C4-2B (cell line): ENCODE measurements at regions not wholly inside any gene's neighbourhood (a gene's known extent, or its start where the extent isn't known, plus 50 kb on each side); places are given as distances from the start of the nearest gene placed in this dataset.

Source experiments
- CTCF ChIP-seq: fragments of 450-650 bp; conservative IDR thresholded peaks from 2 replicates; pipeline ENCODE4 v1.5.1; 2017; ENCODE audit warnings: mild to moderate bottlenecking
- ZFX ChIP-seq: fragments of 450-650 bp; IDR thresholded peaks from 2 replicates; pipeline ENCODE4 v1.6.1; 2017

GRCh38 chr20:20970841-20971240 lies 135.3 kb downstream of the LINC00237 start:
- TF ChIP-seq CTCF (no peak), ZFX (no peak)
